Gastrocnemius medialis (tissue), 4 donors: ENCODE measurements at regions not wholly inside any gene's neighbourhood (a gene's known extent, or its start where the extent isn't known, plus 50 kb on each side); places are given as distances from the start of the nearest gene placed in this dataset.

ENCODE experiments used
- ATAC-seq, 2 donors: fragments of 150-250 bp; one replicate each; pipeline ENCODE4 v1.9.1; 2016
- DNase-seq, 2 donors: peaks; one replicate each; pipeline ENCODE4 v3.0.0-alpha.2; 2019
- H3K27ac ChIP-seq, 4 donors: fragments of 200-600 bp; sonication (generic); 1 replicate in 1 of 4; 2 replicates in 3 of 4; pipeline ENCODE4 v1.5.1; 2016 to 2018; ENCODE audit warnings: mild to moderate bottlenecking in 2 of 4, moderate library complexity in 1 of 4
- H3K27me3 ChIP-seq, 3 donors: fragments of 200-600 bp; sonication (generic) in 2 of 3; 1 replicate in 1 of 3; 2 replicates in 2 of 3; pipeline versions ENCODE4 v1.5.1 to v1.6.0; 2016 to 2019; ENCODE audit warnings: mild to moderate bottlenecking in 1 of 3, moderate library complexity in 1 of 3
- H3K36me3 ChIP-seq, 2 donors: fragments of 200-600 bp; sonication (generic) in 1 of 2; one replicate each; pipeline ENCODE4 v1.5.1; 2017 to 2018
- H3K4me1 ChIP-seq, 2 donors: fragments of 200-600 bp; sonication (generic) in 1 of 2; one replicate each; pipeline ENCODE4 v1.5.1; 2016 to 2017; ENCODE audit warnings: mild to moderate bottlenecking in 2 of 2
- H3K4me3 ChIP-seq, 4 donors: fragments of 200-600 bp; sonication (generic) in 3 of 4; 1 replicate in 1 of 4; 2 replicates in 3 of 4; pipeline ENCODE4 v1.5.1; 2016 to 2019; ENCODE audit warnings: mild to moderate bottlenecking in 2 of 4
- H3K9me3 ChIP-seq, 3 donors: fragments of 200-600 bp; sonication (generic) in 2 of 3; 1 replicate in 1 of 3; 2 replicates in 2 of 3; pipeline ENCODE4 v1.5.1; 2016 to 2019
- CTCF ChIP-seq, 5 experiments: fragments of 450-650 bp in 3 of 5; fragments of 200-600 bp in 2 of 5; sonication (generic) in 2 of 5; IDR thresholded peaks in 4 of 5; conservative IDR thresholded peaks in 1 of 5; 1 replicate in 4 of 5; 2 replicates in 1 of 5; pipeline ENCODE4 v1.5.1; 2016 to 2019; ENCODE audit warnings: antibody characterized with exemption in 5 of 5, mild to moderate bottlenecking in 3 of 5, moderate library complexity in 3 of 5
- POLR2A ChIP-seq, 2 donors: fragments of 450-650 bp; IDR thresholded peaks; one replicate each; pipeline ENCODE4 v1.6.1; 2017; ENCODE audit warnings: antibody characterized with exemption in 2 of 2, mild to moderate bottlenecking in 2 of 2, moderate library complexity in 2 of 2
- in situ Hi-C, 4 donors: fragments of 200-750 bp; cut with MboI; loops; one replicate each; pipeline versions ENCODE4 v1.15.0 to v1.8.0; 2017; ENCODE audit warnings: low sequenced_read_pairs in 4 of 4
- intact Hi-C: fragments of 100-400 bp; cut with DNase I; formaldehyde crosslinking; loops from one replicate; pipeline ENCODE4 v1.15.1; 2023; ENCODE audit warnings: low total_unique reads

GRCh38 chr12:65529771-65530435 lies 251.4 kb downstream of the MSRB3 start:
- Histone ChIP-seq H3K27me3 (no peaks in the 10 kb centered on the region), H3K4me3 (no peak overlapping the region), H3K27ac (no peak overlapping the region), H3K36me3 (no peaks in the 10 kb centered on the region), H3K9me3 (no peaks in the 10 kb centered on the region), H3K4me1 (no peaks in the 10 kb centered on the region)
- no peak for DNase-seq
- intact Hi-C loops: no loop called here
- in situ Hi-C loops: no loop called here
- ATAC-seq: no peak
- TF ChIP-seq CTCF (IDR thresholded peaks at IDR 0.05 in 4 of 5, conservative IDR thresholded peaks at IDR 0.05 in 1 of 5) (no peak), POLR2A (IDR thresholded peaks at IDR 0.05) (no peak)

GRCh38 chr12:65532162-65532561 lies 253.7 kb downstream of the MSRB3 start:
- Histone ChIP-seq H3K36me3 (no peaks in the 10 kb centered on the region), H3K27ac (no peak overlapping the region), H3K4me3 (no peak overlapping the region), H3K4me1 (no peaks in the 10 kb centered on the region), H3K27me3 (no peaks in the 10 kb centered on the region), H3K9me3 (no peaks in the 10 kb centered on the region)
- TF ChIP-seq POLR2A (IDR thresholded peaks at IDR 0.05): no peak
- TF ChIP-seq CTCF (IDR thresholded peaks at IDR 0.05 in 4 of 5, conservative IDR thresholded peaks at IDR 0.05 in 1 of 5): no peak
- in situ Hi-C loops: no loop called here
- DNase-seq (no peak), ATAC-seq (no peak)
- intact Hi-C loops: no loop called here

- H3K9me3 ChIP-seq: no peaks in the 10 kb centered on the region
- no peaks in the 10 kb centered on the region for H3K36me3 ChIP-seq
- intact Hi-C loops: no loop called here
- H3K4me1 ChIP-seq: no peaks in the 10 kb centered on the region
- TF ChIP-seq CTCF (IDR thresholded peaks at IDR 0.05 in 4 of 5, conservative IDR thresholded peaks at IDR 0.05 in 1 of 5): no peak
- in situ Hi-C loops: no loop called here
- DNase-seq: no peak
- no peaks in the 10 kb centered on the region for H3K27me3 ChIP-seq
- H3K4me3 ChIP-seq: no peak overlapping the region
- no peak for ATAC-seq
- peak overlapping the region in 2 of 4 donors; percentile 10 to 13 for H3K27ac ChIP-seq
Measured at GRCh38 chr12:65532764-65533163, 254.3 kb downstream of the MSRB3 start.

- Histone ChIP-seq H3K27me3 (no peaks in the 10 kb centered on the region), H3K27ac (peak overlapping the region in 2 of 4 donors; percentile 10 to 13), H3K4me1 (no peaks in the 10 kb centered on the region), H3K36me3 (no peaks in the 10 kb centered on the region), H3K9me3 (no peaks in the 10 kb centered on the region), H3K4me3 (no peak overlapping the region)
- intact Hi-C loops: no loop called here
- ATAC-seq (no peak), DNase-seq (no peak)
- no peak for TF ChIP-seq POLR2A (IDR thresholded peaks at IDR 0.05)
- TF ChIP-seq CTCF (IDR thresholded peaks at IDR 0.05 in 4 of 5, conservative IDR thresholded peaks at IDR 0.05 in 1 of 5): no peak
- in situ Hi-C loops: no loop called here
Measured at GRCh38 chr12:65533177-65533883, 254.8 kb downstream of the MSRB3 start.
